PFSK-1 (cell line): ENCODE measurements at regions not wholly inside any gene's neighbourhood (a gene's known extent, or its start where the extent isn't known, plus 50 kb on each side); places are given as distances from the start of the nearest gene placed in this dataset.

ENCODE experiments used
- FOXP2 ChIP-seq: optimal IDR thresholded peaks from 2 replicates; pipeline ENCODE3; 2011; ENCODE audit warnings: borderline replicate concordance, control low read depth, inconsistent platforms; ENCODE audit not compliant: insufficient read depth; ENCODE audit errors: extremely low read length, extremely low read depth
- POLR2AphosphoS5 ChIP-seq: IDR thresholded peaks from 2 replicates; pipeline ENCODE4 v1.6.1; 2012; ENCODE audit warnings: low read depth, mild to moderate bottlenecking, control low read depth, low read length, moderate library complexity
- SIN3A ChIP-seq: IDR thresholded peaks from 2 replicates; pipeline ENCODE4 v1.6.1; 2012; ENCODE audit warnings: mild to moderate bottlenecking, low read length, moderate library complexity, borderline replicate concordance; ENCODE audit not compliant: insufficient read depth
- TAF1 ChIP-seq: IDR thresholded peaks from 2 replicates; pipeline ENCODE4 v1.6.1; 2012; ENCODE audit warnings: low read length, control low read depth, borderline replicate concordance; ENCODE audit not compliant: insufficient read depth
- TF ChIP-seq, protein P1 (sequence below), 2 experiments: IDR thresholded peaks; 2 replicates each; pipeline versions ENCODE4 v1.6.1 to v1.8.0; 2011 to 2012; ENCODE audit warnings: low read depth in 2 of 2, low read length in 2 of 2, control low read depth in 1 of 2, inconsistent platforms in 1 of 2, mild to moderate bottlenecking in 1 of 2, moderate library complexity in 1 of 2; ENCODE audit not compliant: insufficient read depth in 1 of 2

DNA sequence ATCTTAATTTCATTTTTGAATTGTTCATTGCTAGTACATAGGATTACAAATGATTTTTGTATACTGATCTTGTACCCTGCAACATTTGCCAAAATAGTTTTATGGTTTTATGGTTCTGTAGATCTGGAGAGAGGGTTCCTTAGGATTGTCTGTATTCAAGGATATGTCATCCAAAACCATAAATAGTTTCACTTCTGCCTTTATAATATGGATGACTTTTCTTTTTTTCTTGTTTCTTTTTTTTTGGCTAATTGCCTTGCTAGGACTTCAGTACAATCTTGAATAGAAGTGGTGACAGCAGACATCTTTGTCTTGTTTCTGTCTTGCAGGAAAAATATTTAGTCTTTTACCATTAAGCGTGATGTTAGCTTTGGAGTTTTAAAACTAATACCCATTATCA, 383.9 kb upstream of the HS6ST1 start:
- TF ChIP-seq POLR2AphosphoS5 (no peak), FOXP2 (no peak), SIN3A (no peak), TAF1 (no peak)
- TF ChIP-seq, protein P1, sequence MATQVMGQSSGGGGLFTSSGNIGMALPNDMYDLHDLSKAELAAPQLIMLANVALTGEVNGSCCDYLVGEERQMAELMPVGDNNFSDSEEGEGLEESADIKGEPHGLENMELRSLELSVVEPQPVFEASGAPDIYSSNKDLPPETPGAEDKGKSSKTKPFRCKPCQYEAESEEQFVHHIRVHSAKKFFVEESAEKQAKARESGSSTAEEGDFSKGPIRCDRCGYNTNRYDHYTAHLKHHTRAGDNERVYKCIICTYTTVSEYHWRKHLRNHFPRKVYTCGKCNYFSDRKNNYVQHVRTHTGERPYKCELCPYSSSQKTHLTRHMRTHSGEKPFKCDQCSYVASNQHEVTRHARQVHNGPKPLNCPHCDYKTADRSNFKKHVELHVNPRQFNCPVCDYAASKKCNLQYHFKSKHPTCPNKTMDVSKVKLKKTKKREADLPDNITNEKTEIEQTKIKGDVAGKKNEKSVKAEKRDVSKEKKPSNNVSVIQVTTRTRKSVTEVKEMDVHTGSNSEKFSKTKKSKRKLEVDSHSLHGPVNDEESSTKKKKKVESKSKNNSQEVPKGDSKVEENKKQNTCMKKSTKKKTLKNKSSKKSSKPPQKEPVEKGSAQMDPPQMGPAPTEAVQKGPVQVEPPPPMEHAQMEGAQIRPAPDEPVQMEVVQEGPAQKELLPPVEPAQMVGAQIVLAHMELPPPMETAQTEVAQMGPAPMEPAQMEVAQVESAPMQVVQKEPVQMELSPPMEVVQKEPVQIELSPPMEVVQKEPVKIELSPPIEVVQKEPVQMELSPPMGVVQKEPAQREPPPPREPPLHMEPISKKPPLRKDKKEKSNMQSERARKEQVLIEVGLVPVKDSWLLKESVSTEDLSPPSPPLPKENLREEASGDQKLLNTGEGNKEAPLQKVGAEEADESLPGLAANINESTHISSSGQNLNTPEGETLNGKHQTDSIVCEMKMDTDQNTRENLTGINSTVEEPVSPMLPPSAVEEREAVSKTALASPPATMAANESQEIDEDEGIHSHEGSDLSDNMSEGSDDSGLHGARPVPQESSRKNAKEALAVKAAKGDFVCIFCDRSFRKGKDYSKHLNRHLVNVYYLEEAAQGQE (IDR thresholded peaks at IDR 0.05; ENCODE audit: insufficient read depth in 1 of 2, low read depth in 2 of 2, low read length in 2 of 2): no peak

DNA sequence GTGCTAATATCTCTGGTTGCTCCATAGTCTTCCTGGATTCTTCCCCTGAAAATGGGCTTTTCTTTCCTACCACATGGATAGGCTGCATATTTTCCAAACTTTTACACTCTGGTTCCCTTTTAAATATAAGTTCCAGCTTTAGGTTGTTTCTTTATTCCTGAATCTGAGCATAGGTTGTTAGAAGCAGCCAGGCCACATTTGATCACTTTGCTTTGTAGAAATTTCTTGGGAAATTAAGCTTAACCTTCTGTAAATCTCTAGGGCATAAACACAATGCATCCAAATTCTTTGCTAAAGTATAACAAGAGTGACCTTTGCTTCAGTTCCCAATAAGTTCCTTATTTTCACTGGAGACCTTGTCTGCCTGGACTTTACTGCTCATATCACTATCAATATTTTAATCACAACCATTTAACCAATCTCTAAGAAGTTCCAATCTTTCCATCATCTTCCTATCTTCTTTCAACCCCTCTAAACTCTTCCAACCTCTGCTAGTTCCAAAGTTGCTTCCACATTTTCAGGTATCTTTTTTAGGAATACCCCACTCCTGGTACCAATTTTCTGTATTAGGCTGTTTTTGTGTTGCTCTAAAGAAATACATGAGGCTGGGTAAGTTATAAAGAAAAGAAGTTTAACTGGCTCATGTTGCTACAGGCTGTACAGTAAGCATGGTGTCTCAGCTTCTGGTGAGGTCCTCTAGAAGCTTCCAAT, 389.6 kb upstream of the HS6ST1 start:
- TF ChIP-seq SIN3A (no peak), POLR2AphosphoS5 (no peak), FOXP2 (no peak), TAF1 (no peak)
- TF ChIP-seq, protein P1 (IDR thresholded peaks at IDR 0.05; ENCODE audit: insufficient read depth in 1 of 2, low read depth in 2 of 2, low read length in 2 of 2): no peak

DNA sequence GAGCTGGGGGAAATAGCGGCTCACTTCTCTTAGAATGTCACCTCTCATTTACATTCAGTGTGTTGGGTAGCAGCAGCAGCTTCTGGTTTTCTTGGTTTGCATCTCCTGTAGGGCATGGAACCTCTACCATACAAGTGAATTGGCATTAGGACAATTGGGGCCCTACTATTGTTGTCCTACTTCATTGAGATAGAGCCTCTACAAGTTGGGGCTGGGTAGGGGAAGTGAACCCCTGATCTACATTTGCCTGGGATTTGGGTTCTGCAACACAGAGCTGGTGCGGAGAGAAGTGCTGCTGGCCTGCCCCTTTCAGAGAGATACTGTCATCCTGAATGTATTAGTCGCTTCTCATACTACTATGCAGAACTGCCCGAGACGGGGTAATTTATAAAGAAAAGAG, 391.6 kb upstream of the HS6ST1 start:
- no peak for TF ChIP-seq POLR2AphosphoS5
- no peak for TF ChIP-seq FOXP2
- TF ChIP-seq TAF1: no peak
- TF ChIP-seq, protein P1 (IDR thresholded peaks at IDR 0.05; ENCODE audit: insufficient read depth in 1 of 2, low read depth in 2 of 2, low read length in 2 of 2): no peak
- TF ChIP-seq SIN3A: no peak

DNA sequence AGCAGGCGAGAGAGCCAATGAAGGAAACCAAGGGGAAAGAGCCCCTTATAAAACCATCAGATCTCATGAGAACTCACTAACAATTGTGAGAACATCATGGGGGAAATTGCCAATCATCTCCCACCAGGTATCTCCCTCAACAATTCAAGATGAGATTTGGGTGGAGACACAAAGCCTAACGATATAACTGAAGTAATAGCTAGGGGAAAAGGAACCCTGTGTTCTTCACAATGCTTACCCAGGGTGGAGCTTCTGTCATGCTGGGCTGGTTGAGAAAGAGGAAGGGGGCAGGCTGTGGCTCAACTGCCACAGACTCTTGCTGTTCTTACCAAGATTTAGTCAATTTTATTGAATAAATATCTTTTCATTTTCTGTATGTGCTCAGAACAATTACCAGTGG, 392.1 kb upstream of the HS6ST1 start:
- TF ChIP-seq TAF1: no peak
- TF ChIP-seq, protein P1 (IDR thresholded peaks at IDR 0.05; ENCODE audit: insufficient read depth in 1 of 2, low read depth in 2 of 2, low read length in 2 of 2): no peak
- no peak for TF ChIP-seq SIN3A
- TF ChIP-seq POLR2AphosphoS5: no peak
- TF ChIP-seq FOXP2: no peak

DNA sequence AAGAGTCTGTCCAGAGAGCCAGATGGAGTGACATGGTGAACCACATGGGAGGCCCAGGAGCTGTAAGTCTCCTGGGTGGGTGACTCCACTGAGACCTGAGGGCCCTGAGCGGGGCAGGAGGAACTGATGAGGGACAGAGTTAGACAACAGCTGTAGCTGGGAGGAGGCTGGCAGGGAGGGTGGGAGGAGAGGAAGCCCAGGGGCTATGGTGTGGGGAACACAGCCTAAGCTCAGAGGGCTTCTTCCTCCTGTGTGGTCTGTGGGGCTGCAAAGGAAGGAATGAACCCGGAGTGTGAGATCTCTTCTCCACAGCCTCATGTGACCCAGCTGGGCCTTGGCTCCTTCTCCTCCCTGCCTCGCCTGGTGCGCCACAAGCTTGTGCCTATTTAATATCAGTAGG, 395.6 kb upstream of the HS6ST1 start:
- TF ChIP-seq, protein P1 (IDR thresholded peaks at IDR 0.05; ENCODE audit: insufficient read depth in 1 of 2, low read depth in 2 of 2, low read length in 2 of 2): no peak
- TF ChIP-seq TAF1 (no peak), SIN3A (no peak), POLR2AphosphoS5 (no peak), FOXP2 (no peak)
